Limb (tissue), 2 donors: ENCODE measurements at regions not wholly inside any gene's neighbourhood (a gene's known extent, or its start where the extent isn't known, plus 50 kb on each side); places are given as distances from the start of the nearest gene placed in this dataset.

ENCODE experiments used
- DNase-seq, 2 donors: peaks; one replicate each; pipeline ENCODE4 v3.0.0-alpha.2; 2016; ENCODE audit errors: extremely low spot score in 2 of 2

DNA sequence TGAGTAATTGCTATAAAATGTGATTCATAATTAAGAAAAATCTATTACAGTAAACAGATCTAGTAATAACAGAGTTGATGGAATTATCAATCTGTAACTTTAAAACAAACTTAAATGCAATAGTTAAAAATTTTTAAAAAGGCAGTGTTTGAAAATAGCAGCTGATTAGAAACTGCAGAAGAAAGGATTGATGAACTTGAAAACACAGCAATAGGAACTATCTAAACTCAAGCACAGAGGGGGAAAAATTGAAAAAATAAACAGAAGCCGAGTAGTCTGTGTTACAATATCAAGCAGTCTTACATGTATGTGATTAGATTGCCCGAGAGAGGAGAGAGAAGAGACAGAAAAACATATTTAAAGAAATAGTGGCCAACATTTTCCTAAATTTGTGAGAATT lies 569.0 kb upstream of the B3GALT2 start:
- DNase-seq, result no peak

- no peak for DNase-seq
These were observed 568.5 kb upstream of the B3GALT2 start for GRCh38 chr1:193754732-193755427.

- DNase-seq, result no peak
These were observed 567.7 kb upstream of the B3GALT2 start for GRCh38 chr1:193754151-193754550.

- DNase-seq, result no peak
These were observed 566.8 kb upstream of the B3GALT2 start for GRCh38 chr1:193753038-193753756.

- no peak for DNase-seq
These were observed 563.5 kb upstream of the B3GALT2 start for GRCh38 chr1:193749868-193750267.

DNA sequence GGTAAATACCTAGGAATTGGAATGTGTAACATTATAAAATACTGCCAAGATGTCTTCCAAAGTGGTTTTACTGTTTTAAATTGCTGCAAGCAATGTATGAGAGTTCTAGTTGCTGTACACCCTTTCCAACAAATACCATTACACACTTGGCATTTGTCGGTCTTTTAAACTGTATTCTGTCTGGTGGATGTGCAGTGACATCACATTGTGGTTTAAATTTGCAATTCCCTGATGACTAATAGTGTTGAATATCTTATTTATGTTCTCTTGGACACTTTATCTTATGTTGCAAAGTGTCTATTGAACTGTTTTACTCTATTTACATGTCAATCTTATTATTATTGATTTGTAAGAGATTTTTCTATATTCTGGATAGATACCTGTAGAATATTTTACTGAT lies 561.2 kb upstream of the B3GALT2 start:
- no peak for DNase-seq

DNA sequence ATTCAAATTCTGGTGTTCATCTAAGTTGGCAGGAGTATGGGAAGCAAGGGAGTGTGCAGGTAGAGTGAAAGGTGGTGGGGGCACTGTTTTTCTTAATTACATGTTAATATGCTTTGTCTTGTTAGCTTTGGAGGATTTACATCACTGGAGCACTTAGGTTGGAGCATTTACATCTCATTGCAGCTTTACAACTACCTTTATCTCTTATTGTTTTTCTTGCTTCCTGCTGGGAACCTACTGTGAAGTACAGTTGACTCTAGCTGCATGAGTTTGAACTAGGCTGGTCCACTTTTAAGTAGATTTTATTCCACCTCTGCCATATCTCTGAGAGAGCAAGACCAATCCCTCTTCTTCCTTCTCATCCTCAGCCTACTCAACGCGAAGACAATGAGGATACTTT lies 554.8 kb upstream of the B3GALT2 start:
- DNase-seq, result no peak

DNA sequence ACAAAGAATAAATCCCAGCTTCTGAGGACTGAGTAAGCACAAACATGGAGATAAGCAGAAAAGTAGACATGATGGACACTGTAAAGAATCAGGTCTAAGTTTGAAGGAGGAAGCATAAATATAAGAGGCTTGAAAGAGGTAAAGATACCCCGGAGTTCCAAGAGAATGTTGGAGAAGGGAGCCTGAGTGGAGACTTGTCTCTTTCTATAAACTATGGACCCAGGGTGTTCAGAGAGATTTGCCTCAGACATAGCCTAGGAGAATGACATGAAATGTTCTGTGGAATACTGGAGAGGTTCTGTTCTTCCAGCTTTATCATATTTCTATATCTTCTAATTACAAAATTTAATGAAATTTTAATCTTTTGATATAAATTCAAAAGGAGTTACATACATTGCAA lies 554.3 kb upstream of the B3GALT2 start:
- DNase-seq, result no peak

DNA sequence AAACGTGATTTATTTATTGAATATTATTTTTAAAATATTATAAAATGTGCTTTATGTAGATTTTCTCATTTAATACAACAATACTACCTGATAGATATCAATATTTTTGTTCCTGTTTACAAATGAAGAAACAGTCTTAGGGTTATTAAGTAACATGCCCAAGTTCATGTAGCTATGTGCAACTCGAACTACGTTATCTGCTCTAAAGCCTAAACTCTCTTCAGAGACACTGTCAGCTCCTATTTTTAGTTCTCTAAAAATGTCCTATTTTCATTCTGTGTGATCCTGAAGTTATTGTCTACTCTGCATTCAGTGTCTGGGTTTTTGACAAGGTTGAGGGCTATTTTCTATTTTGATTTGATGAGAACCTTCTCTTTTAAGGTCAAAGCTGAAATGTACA lies 550.1 kb upstream of the B3GALT2 start:
- DNase-seq, result no peak

DNA sequence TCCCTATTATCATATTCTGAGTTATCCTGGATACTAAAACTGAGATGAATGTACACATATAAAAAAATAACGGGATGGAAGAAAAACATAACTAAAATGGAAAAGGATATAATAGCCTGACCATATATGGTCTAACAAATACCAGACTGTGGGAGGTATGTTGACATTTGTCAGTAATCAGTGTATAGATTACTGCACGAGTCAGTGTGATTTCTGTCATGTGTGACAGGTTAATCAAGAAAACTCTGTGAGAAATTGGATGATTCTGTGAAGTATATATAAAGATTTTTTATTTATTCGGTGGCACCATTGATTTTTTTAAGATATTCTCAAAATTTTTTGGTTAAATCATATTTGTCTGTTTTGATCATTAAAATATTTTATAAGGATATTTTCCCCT lies 547.3 kb upstream of the B3GALT2 start:
- DNase-seq, result no peak

- DNase-seq, result no peak
These were observed 543.6 kb upstream of the B3GALT2 start for GRCh38 chr1:193730017-193730416.

- no peak for DNase-seq
These were observed 543.0 kb upstream of the B3GALT2 start for GRCh38 chr1:193729429-193729828.

DNA sequence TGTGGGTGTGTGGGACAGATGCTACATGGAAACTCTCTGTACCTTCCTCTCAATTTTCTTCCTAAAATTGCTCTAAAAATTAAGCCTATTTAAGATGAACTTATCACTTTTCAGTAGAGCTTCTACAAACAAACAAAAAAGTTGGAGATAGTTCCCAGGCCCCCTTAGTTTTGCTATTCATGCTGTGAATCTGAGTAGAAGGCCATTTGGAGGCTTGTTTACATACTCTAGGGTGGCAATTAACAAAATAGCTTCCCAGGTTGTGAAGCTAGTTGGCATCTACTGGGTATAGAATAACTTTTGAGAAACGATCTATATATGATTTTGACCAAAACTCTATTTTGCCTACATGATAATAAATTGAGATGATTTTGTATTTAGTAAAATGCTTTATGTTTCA lies 541.4 kb upstream of the B3GALT2 start:
- no peak for DNase-seq

DNA sequence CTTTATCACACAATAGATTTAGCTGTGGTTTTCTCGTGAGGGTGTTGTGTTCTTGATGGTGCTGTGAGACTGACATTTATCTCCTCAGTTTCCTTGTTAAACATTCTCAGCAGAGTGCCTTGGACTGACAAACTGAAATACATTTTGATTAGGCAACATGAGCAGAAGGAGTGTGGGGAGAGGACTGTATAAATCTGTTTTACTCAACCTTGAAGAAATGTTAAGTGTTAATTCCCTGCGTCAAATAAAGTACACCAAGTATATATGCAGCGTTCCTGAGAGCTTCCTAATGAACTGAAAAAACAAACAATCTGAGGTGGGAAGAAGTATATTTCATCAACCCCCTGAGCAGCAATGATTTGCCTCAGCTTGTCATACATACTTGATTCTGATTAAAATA lies 540.3 kb upstream of the B3GALT2 start:
- DNase-seq, result no peak

- no peak for DNase-seq
These were observed 526.0 kb upstream of the B3GALT2 start for GRCh38 chr1:193712392-193712791.

- DNase-seq, result no peak
These were observed 523.2 kb upstream of the B3GALT2 start for GRCh38 chr1:193709607-193710006.

DNA sequence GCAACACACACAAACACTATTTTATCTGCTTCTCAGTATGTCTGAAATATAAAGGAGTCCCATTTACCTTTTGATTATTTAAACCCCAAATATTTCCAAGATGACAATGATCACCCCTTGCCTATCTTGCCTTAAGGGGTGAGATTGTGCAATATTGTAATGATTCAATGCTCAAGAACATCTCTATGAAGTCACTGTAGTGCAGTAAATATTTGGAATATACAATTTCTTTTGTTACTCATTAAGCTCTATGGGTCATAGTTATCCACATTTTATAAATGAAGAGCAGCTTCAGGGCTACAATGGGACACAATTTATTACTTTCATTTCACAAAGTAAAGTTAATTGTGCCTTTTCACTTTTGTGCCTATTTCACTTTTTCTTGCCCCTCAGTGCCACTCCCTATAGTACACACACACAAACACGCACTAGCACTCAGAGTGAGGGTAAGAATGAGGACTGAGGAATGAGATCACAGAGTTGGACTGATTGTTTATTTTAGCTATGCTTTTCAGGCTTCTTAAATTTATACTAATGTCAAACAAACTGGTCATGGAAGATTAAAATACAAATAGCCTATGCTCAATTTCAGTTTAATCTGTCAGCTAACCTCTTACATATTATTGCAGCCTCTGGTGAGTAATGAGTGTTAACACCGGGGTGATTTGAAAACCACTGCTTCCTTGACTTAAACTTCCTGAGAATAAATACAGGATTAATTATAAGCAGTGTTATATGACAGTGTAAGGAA lies 521.0 kb upstream of the B3GALT2 start:
- no peak for DNase-seq

GRCh38 chr1:193706766-193707165 lies 520.4 kb upstream of the B3GALT2 start:
- DNase-seq, result no peak

DNA sequence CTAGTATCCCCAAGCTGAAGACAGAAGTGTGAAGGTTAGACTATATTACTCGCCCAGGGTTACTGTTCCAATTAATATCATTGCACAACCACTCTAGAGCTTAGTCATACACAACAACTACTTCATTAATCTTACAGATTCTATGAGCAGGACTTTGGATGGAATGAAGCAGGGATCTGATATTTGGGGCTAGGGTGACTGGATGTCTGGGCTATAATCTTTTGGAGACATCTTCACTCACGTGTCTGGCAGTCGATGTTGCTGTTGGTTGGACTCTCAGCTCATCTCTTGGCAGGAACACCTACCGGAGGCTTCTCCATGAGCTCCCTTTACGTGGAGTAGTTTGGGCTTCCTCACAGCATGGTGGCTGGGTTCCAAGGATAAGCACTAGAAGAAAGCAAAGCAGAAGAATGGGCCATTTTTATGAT lies 519.2 kb upstream of the B3GALT2 start:
- DNase-seq, result no peak

GRCh38 chr1:193703655-193704054 lies 517.2 kb upstream of the B3GALT2 start:
- DNase-seq, result no peak

DNA sequence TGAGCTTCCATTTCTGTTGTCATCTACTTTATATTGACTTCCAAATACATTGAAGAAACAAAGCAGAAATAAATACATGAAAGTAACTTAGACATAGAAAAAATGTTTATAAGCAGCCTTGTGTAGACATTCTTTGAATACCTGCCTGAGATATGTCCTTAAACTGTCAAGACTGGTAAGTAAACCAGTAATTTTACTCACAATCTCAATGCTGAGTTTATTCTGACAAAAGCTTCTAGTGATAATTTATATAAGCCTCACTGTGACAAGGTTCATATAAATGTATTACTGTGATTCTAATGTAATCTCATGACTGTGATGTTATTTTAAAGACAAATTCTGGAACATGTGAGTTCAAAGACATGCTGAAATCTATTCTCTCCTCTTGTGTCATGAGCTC lies 516.7 kb upstream of the B3GALT2 start:
- no peak for DNase-seq

- no peak for DNase-seq
These were observed 515.3 kb upstream of the B3GALT2 start for GRCh38 chr1:193701759-193702158.
